ENCODE measurements at regions not wholly inside any gene's neighbourhood (a gene's known extent, or its start where the extent isn't known, plus 50 kb on each side); places are given as distances from the start of the nearest gene placed in this dataset.

DNA sequence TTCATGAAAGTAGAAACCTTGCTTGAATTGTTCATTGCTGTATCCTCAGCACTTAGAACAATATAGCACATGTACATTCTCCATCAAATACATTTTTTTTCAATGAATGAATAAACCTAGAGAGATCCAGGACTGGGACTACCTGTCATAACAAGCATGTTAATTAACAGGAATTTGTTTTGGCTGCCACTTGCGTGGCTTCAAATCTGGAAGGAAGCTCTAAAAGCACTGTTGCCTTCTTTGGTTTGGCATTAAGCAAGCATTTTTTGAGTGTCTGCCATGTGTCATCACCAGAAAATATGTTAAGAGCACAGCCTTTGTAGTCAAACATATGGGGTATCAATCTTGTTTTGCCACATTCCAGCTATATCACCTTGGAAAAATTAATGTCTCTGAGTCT, 131.9 kb upstream of the BACH2 start:
- Histone ChIP-seq H3K27ac (replicated peaks) (no peak overlapping the region), H3K4me3 (replicated peaks; ENCODE audit: insufficient read depth, low read length) (no peak overlapping the region), H3K27me3 (ENCODE audit: insufficient read depth, poor library complexity, severe bottlenecking) (no peaks in the 10 kb centered on the region)
- no peak for DNase-seq (ENCODE audit: low read depth in 1 of 2, low spot score in 1 of 2)
- TF ChIP-seq POLR2AphosphoS5 (IDR thresholded peaks at IDR 0.05; ENCODE audit: low read depth) (no peak), GABPA (IDR thresholded peaks at IDR 0.05; ENCODE audit: low read depth) (no peak), SPI1 (IDR thresholded peaks at IDR 0.05; ENCODE audit: borderline replicate concordance, low read depth) (no peak)
- TF ChIP-seq, protein P1, sequence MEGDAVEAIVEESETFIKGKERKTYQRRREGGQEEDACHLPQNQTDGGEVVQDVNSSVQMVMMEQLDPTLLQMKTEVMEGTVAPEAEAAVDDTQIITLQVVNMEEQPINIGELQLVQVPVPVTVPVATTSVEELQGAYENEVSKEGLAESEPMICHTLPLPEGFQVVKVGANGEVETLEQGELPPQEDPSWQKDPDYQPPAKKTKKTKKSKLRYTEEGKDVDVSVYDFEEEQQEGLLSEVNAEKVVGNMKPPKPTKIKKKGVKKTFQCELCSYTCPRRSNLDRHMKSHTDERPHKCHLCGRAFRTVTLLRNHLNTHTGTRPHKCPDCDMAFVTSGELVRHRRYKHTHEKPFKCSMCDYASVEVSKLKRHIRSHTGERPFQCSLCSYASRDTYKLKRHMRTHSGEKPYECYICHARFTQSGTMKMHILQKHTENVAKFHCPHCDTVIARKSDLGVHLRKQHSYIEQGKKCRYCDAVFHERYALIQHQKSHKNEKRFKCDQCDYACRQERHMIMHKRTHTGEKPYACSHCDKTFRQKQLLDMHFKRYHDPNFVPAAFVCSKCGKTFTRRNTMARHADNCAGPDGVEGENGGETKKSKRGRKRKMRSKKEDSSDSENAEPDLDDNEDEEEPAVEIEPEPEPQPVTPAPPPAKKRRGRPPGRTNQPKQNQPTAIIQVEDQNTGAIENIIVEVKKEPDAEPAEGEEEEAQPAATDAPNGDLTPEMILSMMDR (IDR thresholded peaks at IDR 0.05; ENCODE audit: insufficient read depth, low read length): no peak
- TF ChIP-seq, protein P2, sequence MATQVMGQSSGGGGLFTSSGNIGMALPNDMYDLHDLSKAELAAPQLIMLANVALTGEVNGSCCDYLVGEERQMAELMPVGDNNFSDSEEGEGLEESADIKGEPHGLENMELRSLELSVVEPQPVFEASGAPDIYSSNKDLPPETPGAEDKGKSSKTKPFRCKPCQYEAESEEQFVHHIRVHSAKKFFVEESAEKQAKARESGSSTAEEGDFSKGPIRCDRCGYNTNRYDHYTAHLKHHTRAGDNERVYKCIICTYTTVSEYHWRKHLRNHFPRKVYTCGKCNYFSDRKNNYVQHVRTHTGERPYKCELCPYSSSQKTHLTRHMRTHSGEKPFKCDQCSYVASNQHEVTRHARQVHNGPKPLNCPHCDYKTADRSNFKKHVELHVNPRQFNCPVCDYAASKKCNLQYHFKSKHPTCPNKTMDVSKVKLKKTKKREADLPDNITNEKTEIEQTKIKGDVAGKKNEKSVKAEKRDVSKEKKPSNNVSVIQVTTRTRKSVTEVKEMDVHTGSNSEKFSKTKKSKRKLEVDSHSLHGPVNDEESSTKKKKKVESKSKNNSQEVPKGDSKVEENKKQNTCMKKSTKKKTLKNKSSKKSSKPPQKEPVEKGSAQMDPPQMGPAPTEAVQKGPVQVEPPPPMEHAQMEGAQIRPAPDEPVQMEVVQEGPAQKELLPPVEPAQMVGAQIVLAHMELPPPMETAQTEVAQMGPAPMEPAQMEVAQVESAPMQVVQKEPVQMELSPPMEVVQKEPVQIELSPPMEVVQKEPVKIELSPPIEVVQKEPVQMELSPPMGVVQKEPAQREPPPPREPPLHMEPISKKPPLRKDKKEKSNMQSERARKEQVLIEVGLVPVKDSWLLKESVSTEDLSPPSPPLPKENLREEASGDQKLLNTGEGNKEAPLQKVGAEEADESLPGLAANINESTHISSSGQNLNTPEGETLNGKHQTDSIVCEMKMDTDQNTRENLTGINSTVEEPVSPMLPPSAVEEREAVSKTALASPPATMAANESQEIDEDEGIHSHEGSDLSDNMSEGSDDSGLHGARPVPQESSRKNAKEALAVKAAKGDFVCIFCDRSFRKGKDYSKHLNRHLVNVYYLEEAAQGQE (IDR thresholded peaks at IDR 0.05; ENCODE audit: insufficient replicate concordance, low read depth): no peak

DNA sequence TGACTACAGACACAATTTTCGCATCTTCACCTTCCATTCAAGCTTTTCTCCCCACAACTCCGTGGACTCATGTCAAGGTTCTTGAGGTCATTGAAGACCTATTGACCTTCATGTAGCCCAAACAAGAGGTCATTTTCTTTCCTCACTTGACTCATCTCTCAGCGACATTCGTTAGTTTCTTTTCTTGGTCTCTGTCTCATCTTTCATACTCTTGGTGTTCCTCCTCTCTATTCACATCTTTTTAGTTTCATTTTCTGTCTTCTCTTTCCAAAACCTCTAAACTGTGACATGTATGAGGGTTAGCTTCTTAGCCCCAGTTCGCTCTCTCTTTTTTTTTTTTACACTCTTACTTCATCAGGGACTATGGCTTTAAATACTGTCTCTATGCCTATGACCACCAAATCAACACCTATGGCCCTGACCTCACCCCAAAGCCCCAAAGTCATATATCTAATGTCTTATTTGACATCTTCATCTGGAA, 128.6 kb upstream of the BACH2 start:
- H3K4me3 ChIP-seq (replicated peaks; ENCODE audit: insufficient read depth, low read length): no peak overlapping the region
- H3K27me3 ChIP-seq (ENCODE audit: insufficient read depth, poor library complexity, severe bottlenecking): no peaks in the 10 kb centered on the region
- TF ChIP-seq, protein P2 (IDR thresholded peaks at IDR 0.05; ENCODE audit: insufficient replicate concordance, low read depth): no peak
- TF ChIP-seq POLR2AphosphoS5 (IDR thresholded peaks at IDR 0.05; ENCODE audit: low read depth) (no peak), GABPA (IDR thresholded peaks at IDR 0.05; ENCODE audit: low read depth) (no peak), SPI1 (IDR thresholded peaks at IDR 0.05; ENCODE audit: borderline replicate concordance, low read depth) (no peak)
- TF ChIP-seq, protein P1 (IDR thresholded peaks at IDR 0.05; ENCODE audit: insufficient read depth, low read length): no peak
- no peak for DNase-seq (ENCODE audit: low read depth in 1 of 2, low spot score in 1 of 2)
- no peak overlapping the region for H3K27ac ChIP-seq (replicated peaks)

DNA sequence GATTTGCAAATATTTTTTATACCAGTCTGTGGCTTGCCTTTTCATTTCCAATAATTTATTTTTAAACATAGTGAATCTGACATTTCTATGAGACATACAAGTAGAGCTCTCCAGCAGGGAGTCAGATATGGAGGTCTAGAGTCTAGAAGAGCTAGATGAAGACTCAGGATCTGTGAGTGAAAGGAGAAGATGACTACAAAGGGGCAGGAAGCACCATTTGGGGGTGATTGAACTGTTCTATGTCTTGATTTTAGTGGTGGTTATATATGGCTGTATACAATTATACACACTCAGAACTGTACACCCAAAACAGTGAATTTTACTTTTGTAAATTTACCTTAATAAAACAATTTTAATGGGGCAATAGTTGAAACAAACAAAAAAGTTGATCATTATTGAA, 127.9 kb upstream of the BACH2 start:
- no peak for DNase-seq (ENCODE audit: low read depth in 1 of 2, low spot score in 1 of 2)
- no peak overlapping the region for H3K4me3 ChIP-seq (replicated peaks; ENCODE audit: insufficient read depth, low read length)
- no peaks in the 10 kb centered on the region for H3K27me3 ChIP-seq (ENCODE audit: insufficient read depth, poor library complexity, severe bottlenecking)
- TF ChIP-seq POLR2AphosphoS5 (IDR thresholded peaks at IDR 0.05; ENCODE audit: low read depth) (no peak), SPI1 (IDR thresholded peaks at IDR 0.05; ENCODE audit: borderline replicate concordance, low read depth) (no peak), GABPA (IDR thresholded peaks at IDR 0.05; ENCODE audit: low read depth) (no peak)
- TF ChIP-seq, protein P2 (IDR thresholded peaks at IDR 0.05; ENCODE audit: insufficient replicate concordance, low read depth): no peak
- TF ChIP-seq, protein P1 (IDR thresholded peaks at IDR 0.05; ENCODE audit: insufficient read depth, low read length): no peak
- no peak overlapping the region for H3K27ac ChIP-seq (replicated peaks)
